HFFc6 (cell line): ENCODE measurements at regions not wholly inside any gene's neighbourhood (a gene's known extent, or its start where the extent isn't known, plus 50 kb on each side); places are given as distances from the start of the nearest gene placed in this dataset.

Experiments used
- DNase-seq: peaks from one replicate; pipeline ENCODE4 v3.0.0-alpha.2; 2018
- H3K27ac Mint-ChIP-seq: 2 replicates; pipeline ENCODE4 v1.8.0; 2020; ENCODE audit warnings: mild to moderate bottlenecking, mixed read lengths
- H3K27me3 Mint-ChIP-seq: 2 replicates; pipeline ENCODE4 v1.8.0; 2021; ENCODE audit warnings: mild to moderate bottlenecking, moderate library complexity, mixed read lengths; ENCODE audit not compliant: insufficient read depth
- H3K36me3 Mint-ChIP-seq: 2 replicates; pipeline ENCODE4 v1.8.0; 2021; ENCODE audit warnings: low read depth, mixed read lengths
- H3K4me1 Mint-ChIP-seq: 2 replicates; pipeline ENCODE4 v1.8.0; 2020; ENCODE audit warnings: low read depth, mixed read lengths
- H3K4me3 Mint-ChIP-seq: 2 replicates; pipeline ENCODE4 v1.8.0; 2020; ENCODE audit warnings: mild to moderate bottlenecking, moderate library complexity, mixed read lengths
- H3K9me3 Mint-ChIP-seq: 2 replicates; pipeline ENCODE4 v1.8.0; 2020; ENCODE audit warnings: mild to moderate bottlenecking, mixed read lengths
- CTCF ChIP-seq: fragments of 200-600 bp; sonication (generic); IDR thresholded peaks from 2 replicates; pipeline ENCODE4 v1.5.0; 2021; ENCODE audit warnings: antibody characterized with exemption, mild to moderate bottlenecking

GRCh38 chr11:86888164-86889000 is 66.8 kb downstream of the FZD4 start:
- no peaks in the 10 kb centered on the region for H3K9me3 Mint-ChIP-seq

GRCh38 chr11:86889001-86889341 is 66.2 kb downstream of the FZD4 start:
- Mint-ChIP-seq H3K27me3 (no peaks in the 10 kb centered on the region; the same call in 1 of the 2 replicates), H3K36me3 (0 out of 2 replicates have a peak, but pooled peaks cover 1% of the 10 kb centered on the region), H3K27ac (peak overlapping the region; percentile 44; the same call in 1 of the 2 replicates), H3K9me3 (no peaks in the 10 kb centered on the region), H3K4me1 (peaks cover 15% of the 10 kb centered on the region), H3K4me3 (peak overlapping the region; percentile 45)
- no peak for TF ChIP-seq CTCF
- DNase-seq: peak; percentile 14

More at GRCh38 chr11:86888164-86889000, 66.8 kb downstream of the FZD4 start:
- peak overlapping the region; percentile 44; the same call in 1 of the 2 replicates for H3K27ac Mint-ChIP-seq
- H3K4me3 Mint-ChIP-seq: peak overlapping the region; percentile 45
- no peaks in the 10 kb centered on the region; the same call in 1 of the 2 replicates for H3K27me3 Mint-ChIP-seq
- peak; percentile 32 for DNase-seq
- H3K4me1 Mint-ChIP-seq: peaks cover 15% of the 10 kb centered on the region
- TF ChIP-seq CTCF: no peak
- H3K36me3 Mint-ChIP-seq: peaks cover 4% of the 10 kb centered on the region; the same call in 1 of the 2 replicates

- no peak overlapping the region; the same call in 1 of the 2 replicates for H3K27ac Mint-ChIP-seq
- no peaks in the 10 kb centered on the region for H3K36me3 Mint-ChIP-seq
- H3K27me3 Mint-ChIP-seq: no peaks in the 10 kb centered on the region; the same call in 1 of the 2 replicates
- no peak for TF ChIP-seq CTCF
- no peak for DNase-seq
- peaks cover 22% of the 10 kb centered on the region for H3K4me1 Mint-ChIP-seq
- no peak overlapping the region for H3K4me3 Mint-ChIP-seq
- H3K9me3 Mint-ChIP-seq: no peaks in the 10 kb centered on the region
These were observed 64.2 kb downstream of the FZD4 start for GRCh38 chr11:86891036-86891435.

- H3K27ac Mint-ChIP-seq: no peak overlapping the region
- H3K9me3 Mint-ChIP-seq: no peaks in the 10 kb centered on the region
- TF ChIP-seq CTCF: no peak
- DNase-seq: no peak
- H3K36me3 Mint-ChIP-seq: no peaks in the 10 kb centered on the region
- H3K27me3 Mint-ChIP-seq: no peaks in the 10 kb centered on the region
- peaks cover 36% of the 10 kb centered on the region for H3K4me1 Mint-ChIP-seq
- no peak overlapping the region for H3K4me3 Mint-ChIP-seq
These were observed 62.0 kb downstream of the FZD4 start for GRCh38 chr11:86893235-86893634.
